H1 (cell line): ENCODE measurements at regions not wholly inside any gene's neighbourhood (a gene's known extent, or its start where the extent isn't known, plus 50 kb on each side); places are given as distances from the start of the nearest gene placed in this dataset.

Source experiments
- BCL11A ChIP-seq, 2 experiments: IDR thresholded peaks; one replicate each; pipeline ENCODE4 v1.6.1; 2011; ENCODE audit warnings: low read depth in 2 of 2, low read length in 2 of 2, mild to moderate bottlenecking in 2 of 2
- CBX8 ChIP-seq: fragments of 300-800, 300-1000 bp; sonication (generic); IDR thresholded peaks from 2 replicates; pipeline ENCODE4 v1.7.1; 2016; ENCODE audit warnings: low read depth, low read length, borderline replicate concordance
- CEBPB ChIP-seq: IDR thresholded peaks from 2 replicates; pipeline ENCODE4 v1.6.1; 2012; ENCODE audit warnings: low read depth, low read length
- CTBP2 ChIP-seq: IDR thresholded peaks from 2 replicates; pipeline ENCODE4 v1.7.0; 2011; ENCODE audit warnings: borderline replicate concordance, mild to moderate bottlenecking, moderate library complexity, mixed read lengths, low read length; ENCODE audit not compliant: insufficient read depth, insufficient read length
- EGR1 ChIP-seq: IDR thresholded peaks from 2 replicates; pipeline ENCODE4 v1.6.1; 2011; ENCODE audit warnings: low read depth, low read length, borderline replicate concordance
- GTF2F1 ChIP-seq: IDR thresholded peaks from 2 replicates; pipeline ENCODE4 v1.6.1; 2012; ENCODE audit warnings: low read depth, low read length, improper control_type of control experiment, borderline replicate concordance
- JUN ChIP-seq: IDR thresholded peaks from 2 replicates; pipeline ENCODE4 v1.6.1; 2011; ENCODE audit warnings: low read depth, mild to moderate bottlenecking, improper control_type of control experiment, low read length
- JUND ChIP-seq: IDR thresholded peaks from 2 replicates; pipeline ENCODE4 v1.6.1; 2011; ENCODE audit warnings: mild to moderate bottlenecking, improper control_type of control experiment, low read length
- NRF1 ChIP-seq: IDR thresholded peaks from 2 replicates; pipeline ENCODE4 v1.6.1; 2011; ENCODE audit warnings: mild to moderate bottlenecking, low read depth, low read length, improper control_type of control experiment
- RBBP5 ChIP-seq: IDR thresholded peaks from 2 replicates; pipeline ENCODE4 v1.7.1; 2012; ENCODE audit warnings: low read depth, mild to moderate bottlenecking, inconsistent platforms, low read length, moderate library complexity, borderline replicate concordance
- RFX5 ChIP-seq: IDR thresholded peaks from 2 replicates; pipeline ENCODE4 v1.6.1; 2011; ENCODE audit warnings: low read depth, low read length, improper control_type of control experiment, borderline replicate concordance
- SIX5 ChIP-seq: IDR thresholded peaks from 2 replicates; pipeline ENCODE4 v1.6.1; 2011; ENCODE audit warnings: mild to moderate bottlenecking, low read depth, low read length
- TF ChIP-seq, protein P1 (sequence below): fragments of 300-600 bp; sonication (generic); IDR thresholded peaks from 2 replicates; pipeline ENCODE4 v1.7.1; 2012; ENCODE audit warnings: low read length, moderate library complexity, mild to moderate bottlenecking, inconsistent platforms; ENCODE audit not compliant: insufficient replicate concordance

DNA sequence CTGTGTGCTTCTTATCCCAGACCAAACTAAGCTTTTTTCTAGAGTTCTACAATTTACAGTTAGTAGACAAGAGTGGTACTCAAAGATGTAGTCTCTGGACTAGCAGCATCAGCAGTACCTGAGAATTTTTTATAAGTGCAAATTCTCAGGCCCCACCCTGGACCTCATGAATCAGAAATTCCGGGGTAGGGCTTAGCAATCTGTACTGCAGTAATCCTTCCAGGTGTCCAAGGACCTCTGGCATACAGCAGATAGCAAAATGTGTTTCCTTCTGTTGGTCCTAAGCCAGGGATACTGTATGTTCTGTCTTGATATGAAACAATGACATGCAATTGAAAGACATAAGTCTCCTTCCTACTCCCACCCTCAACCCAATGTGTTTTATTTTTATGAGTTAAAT, 194.3 kb downstream of the MSX2 start (continued):
- TF ChIP-seq, protein P1, sequence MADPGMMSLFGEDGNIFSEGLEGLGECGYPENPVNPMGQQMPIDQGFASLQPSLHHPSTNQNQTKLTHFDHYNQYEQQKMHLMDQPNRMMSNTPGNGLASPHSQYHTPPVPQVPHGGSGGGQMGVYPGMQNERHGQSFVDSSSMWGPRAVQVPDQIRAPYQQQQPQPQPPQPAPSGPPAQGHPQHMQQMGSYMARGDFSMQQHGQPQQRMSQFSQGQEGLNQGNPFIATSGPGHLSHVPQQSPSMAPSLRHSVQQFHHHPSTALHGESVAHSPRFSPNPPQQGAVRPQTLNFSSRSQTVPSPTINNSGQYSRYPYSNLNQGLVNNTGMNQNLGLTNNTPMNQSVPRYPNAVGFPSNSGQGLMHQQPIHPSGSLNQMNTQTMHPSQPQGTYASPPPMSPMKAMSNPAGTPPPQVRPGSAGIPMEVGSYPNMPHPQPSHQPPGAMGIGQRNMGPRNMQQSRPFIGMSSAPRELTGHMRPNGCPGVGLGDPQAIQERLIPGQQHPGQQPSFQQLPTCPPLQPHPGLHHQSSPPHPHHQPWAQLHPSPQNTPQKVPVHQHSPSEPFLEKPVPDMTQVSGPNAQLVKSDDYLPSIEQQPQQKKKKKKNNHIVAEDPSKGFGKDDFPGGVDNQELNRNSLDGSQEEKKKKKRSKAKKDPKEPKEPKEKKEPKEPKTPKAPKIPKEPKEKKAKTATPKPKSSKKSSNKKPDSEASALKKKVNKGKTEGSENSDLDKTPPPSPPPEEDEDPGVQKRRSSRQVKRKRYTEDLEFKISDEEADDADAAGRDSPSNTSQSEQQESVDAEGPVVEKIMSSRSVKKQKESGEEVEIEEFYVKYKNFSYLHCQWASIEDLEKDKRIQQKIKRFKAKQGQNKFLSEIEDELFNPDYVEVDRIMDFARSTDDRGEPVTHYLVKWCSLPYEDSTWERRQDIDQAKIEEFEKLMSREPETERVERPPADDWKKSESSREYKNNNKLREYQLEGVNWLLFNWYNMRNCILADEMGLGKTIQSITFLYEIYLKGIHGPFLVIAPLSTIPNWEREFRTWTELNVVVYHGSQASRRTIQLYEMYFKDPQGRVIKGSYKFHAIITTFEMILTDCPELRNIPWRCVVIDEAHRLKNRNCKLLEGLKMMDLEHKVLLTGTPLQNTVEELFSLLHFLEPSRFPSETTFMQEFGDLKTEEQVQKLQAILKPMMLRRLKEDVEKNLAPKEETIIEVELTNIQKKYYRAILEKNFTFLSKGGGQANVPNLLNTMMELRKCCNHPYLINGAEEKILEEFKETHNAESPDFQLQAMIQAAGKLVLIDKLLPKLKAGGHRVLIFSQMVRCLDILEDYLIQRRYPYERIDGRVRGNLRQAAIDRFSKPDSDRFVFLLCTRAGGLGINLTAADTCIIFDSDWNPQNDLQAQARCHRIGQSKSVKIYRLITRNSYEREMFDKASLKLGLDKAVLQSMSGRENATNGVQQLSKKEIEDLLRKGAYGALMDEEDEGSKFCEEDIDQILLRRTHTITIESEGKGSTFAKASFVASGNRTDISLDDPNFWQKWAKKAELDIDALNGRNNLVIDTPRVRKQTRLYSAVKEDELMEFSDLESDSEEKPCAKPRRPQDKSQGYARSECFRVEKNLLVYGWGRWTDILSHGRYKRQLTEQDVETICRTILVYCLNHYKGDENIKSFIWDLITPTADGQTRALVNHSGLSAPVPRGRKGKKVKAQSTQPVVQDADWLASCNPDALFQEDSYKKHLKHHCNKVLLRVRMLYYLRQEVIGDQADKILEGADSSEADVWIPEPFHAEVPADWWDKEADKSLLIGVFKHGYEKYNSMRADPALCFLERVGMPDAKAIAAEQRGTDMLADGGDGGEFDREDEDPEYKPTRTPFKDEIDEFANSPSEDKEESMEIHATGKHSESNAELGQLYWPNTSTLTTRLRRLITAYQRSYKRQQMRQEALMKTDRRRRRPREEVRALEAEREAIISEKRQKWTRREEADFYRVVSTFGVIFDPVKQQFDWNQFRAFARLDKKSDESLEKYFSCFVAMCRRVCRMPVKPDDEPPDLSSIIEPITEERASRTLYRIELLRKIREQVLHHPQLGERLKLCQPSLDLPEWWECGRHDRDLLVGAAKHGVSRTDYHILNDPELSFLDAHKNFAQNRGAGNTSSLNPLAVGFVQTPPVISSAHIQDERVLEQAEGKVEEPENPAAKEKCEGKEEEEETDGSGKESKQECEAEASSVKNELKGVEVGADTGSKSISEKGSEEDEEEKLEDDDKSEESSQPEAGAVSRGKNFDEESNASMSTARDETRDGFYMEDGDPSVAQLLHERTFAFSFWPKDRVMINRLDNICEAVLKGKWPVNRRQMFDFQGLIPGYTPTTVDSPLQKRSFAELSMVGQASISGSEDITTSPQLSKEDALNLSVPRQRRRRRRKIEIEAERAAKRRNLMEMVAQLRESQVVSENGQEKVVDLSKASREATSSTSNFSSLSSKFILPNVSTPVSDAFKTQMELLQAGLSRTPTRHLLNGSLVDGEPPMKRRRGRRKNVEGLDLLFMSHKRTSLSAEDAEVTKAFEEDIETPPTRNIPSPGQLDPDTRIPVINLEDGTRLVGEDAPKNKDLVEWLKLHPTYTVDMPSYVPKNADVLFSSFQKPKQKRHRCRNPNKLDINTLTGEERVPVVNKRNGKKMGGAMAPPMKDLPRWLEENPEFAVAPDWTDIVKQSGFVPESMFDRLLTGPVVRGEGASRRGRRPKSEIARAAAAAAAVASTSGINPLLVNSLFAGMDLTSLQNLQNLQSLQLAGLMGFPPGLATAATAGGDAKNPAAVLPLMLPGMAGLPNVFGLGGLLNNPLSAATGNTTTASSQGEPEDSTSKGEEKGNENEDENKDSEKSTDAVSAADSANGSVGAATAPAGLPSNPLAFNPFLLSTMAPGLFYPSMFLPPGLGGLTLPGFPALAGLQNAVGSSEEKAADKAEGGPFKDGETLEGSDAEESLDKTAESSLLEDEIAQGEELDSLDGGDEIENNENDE, result no peak
- TF ChIP-seq EGR1 (no peak), SIX5 (no peak), CTBP2 (no peak), NRF1 (no peak), JUN (no peak), RBBP5 (no peak), GTF2F1 (no peak), RFX5 (no peak), CBX8 (no peak), CEBPB (no peak), JUND (no peak), BCL11A (IDR thresholded peaks at IDR 0.05; ENCODE audit: low read depth in 2 of 2, low read length in 2 of 2) (no peak)
